ENCODE measurements at regions not wholly inside any gene's neighbourhood (a gene's known extent, or its start where the extent isn't known, plus 50 kb on each side); places are given as distances from the start of the nearest gene placed in this dataset.

DNA sequence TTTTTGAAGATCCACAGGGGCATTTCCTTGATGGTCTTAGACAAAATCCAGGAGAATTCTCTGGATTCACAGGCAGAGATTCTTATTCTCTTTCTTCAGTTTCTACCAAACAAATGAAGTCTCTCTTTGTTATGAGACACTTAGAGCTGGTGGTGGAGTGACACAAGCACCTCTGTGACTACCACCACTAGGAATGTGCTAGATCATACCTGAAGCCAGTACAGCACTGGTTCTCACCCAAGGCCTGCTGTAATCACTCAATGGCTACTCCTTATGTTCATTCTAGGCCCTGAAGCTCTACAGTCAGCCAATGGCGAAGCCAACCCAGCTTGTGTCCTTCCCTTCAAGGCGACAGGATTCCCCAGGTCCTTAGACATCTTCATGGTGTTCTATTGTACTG is 482.3 kb downstream of the TRAM1L1 start:
- no peak for TF ChIP-seq ZSCAN30 (CRISPR knock-in tag; IDR thresholded peaks at IDR 0.05)
- no peak for TF ChIP-seq POLR2AphosphoS5 (IDR thresholded peaks at IDR 0.05; ENCODE audit: low read depth, low read length)
- TF ChIP-seq, protein P1, sequence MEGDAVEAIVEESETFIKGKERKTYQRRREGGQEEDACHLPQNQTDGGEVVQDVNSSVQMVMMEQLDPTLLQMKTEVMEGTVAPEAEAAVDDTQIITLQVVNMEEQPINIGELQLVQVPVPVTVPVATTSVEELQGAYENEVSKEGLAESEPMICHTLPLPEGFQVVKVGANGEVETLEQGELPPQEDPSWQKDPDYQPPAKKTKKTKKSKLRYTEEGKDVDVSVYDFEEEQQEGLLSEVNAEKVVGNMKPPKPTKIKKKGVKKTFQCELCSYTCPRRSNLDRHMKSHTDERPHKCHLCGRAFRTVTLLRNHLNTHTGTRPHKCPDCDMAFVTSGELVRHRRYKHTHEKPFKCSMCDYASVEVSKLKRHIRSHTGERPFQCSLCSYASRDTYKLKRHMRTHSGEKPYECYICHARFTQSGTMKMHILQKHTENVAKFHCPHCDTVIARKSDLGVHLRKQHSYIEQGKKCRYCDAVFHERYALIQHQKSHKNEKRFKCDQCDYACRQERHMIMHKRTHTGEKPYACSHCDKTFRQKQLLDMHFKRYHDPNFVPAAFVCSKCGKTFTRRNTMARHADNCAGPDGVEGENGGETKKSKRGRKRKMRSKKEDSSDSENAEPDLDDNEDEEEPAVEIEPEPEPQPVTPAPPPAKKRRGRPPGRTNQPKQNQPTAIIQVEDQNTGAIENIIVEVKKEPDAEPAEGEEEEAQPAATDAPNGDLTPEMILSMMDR (CRISPR knock-in tag; IDR thresholded peaks at IDR 0.05) = no peak

All from HepG2 (cell line).